GM12891 (cell line): ENCODE measurements at regions not wholly inside any gene's neighbourhood (a gene's known extent, or its start where the extent isn't known, plus 50 kb on each side); places are given as distances from the start of the nearest gene placed in this dataset.
"Not testable (repeated sequence)": the region's sequence is repeated elsewhere in the genome, so short reads cannot be mapped to it uniquely, and the experiment has no call there.

Experiments
- POLR2A ChIP-seq: IDR thresholded peaks from 2 replicates; pipeline ENCODE4 v1.6.1; 2011; ENCODE audit warnings: low read depth, low read length, control low read depth
- POLR2AphosphoS5 ChIP-seq: IDR thresholded peaks from 2 replicates; pipeline ENCODE4 v1.6.1; 2011; ENCODE audit warnings: low read depth, low read length, control low read depth

DNA sequence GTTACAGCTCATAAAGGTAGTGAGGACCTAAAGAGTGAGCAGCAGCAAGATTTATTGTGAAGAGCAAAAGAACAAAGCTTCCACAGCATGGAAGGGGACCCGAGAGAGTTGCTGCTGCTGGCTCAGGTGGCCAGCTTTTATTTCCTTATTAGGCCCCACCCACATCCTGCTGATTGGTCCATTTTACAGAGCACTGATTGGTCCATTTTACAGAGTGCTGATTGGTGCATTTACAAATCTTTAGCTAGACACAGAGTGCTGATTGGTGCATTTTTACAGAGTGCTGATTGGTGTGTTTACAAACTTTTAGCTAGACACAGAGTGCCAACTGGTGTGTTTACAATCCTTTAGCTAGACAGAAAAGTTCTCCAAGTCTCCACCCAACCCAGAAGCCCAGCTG lies 256.2 kb upstream of the HTR1E start:
- TF ChIP-seq POLR2A, POLR2AphosphoS5: not testable (repeated sequence)
